ENCODE measurements at regions not wholly inside any gene's neighbourhood (a gene's known extent, or its start where the extent isn't known, plus 50 kb on each side); places are given as distances from the start of the nearest gene placed in this dataset.

DNA sequence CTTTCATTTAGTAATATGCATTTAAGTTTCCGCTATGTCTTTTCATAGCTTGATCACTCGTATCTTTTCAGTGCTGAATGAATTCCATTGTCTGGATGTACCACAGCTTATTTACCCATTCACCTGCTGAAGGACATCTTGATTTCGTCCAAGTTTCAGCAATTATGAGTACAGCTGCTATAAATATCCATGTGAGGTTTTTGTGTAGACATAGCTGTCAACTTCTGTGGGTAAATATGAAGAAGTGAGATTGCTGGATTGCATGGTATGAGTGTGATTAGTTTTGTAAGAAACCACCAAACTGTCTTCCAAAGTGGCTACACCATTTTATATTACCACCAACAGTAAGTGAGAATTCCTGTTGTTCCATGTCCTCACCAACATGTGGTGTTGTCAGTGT lies 79.2 kb upstream of the STMND1 start (continued):
- no peak for TF ChIP-seq ZNF217 (CRISPR knock-in tag; IDR thresholded peaks at IDR 0.05)
- TF ChIP-seq RB1 (IDR thresholded peaks at IDR 0.05; ENCODE audit: low read depth), result no peak
- no peak for TF ChIP-seq PPARD (CRISPR knock-in tag; IDR thresholded peaks at IDR 0.05)

DNA sequence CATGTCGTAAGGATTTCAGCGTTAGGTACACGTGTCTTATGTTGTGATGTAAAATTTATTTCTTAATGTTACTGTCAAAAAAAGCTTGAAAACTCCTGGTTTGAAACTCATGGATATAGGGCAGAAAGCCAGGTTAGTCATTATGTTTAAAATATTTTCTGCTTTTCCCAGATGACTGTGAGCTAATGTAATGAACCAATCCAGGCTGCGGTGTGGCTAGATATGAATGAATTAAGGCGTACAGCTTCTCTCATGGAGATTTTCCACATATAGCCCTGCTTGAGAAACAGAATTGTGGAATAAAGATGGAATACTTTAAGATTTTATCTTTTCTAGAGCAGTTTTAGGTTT lies 80.3 kb upstream of the STMND1 start:
- peaks cover 2 to 12% of the 10 kb centered on the region in 2 experiments; a peak in 3 of 5 replicates for H3K27me3 ChIP-seq (ENCODE audit: control insufficient read depth in 2 of 2, insufficient read depth in 2 of 2, low read length in 2 of 2)
- H4K20me1 ChIP-seq (replicated peaks; ENCODE audit: control insufficient read depth, insufficient read depth, low read length), result no peaks in the 10 kb centered on the region
- no peak overlapping the region for H3K4me2 ChIP-seq (ENCODE audit: insufficient read depth, low read length)
- in situ Hi-C loops (cut with MboI), result no loop called here
- no peaks in the 10 kb centered on the region for H3K9me3 ChIP-seq (replicated peaks; ENCODE audit: control insufficient read depth, insufficient read depth, low read depth, low read length)
- H3K9ac ChIP-seq (ENCODE audit: insufficient read depth in 1 of 2, low read depth in 2 of 2, low read length in 2 of 2), result no peak overlapping the region
- ATAC-seq (no peak), DNase-seq (ENCODE audit: extremely low read depth in 1 of 4, low spot score in 3 of 4) (no peak), FAIRE-seq (no peak)
- 2% methylated on average over 5 of the region's 5 CpGs for WGBS (ENCODE audit: insufficient coverage, low coverage, missing lambda C conversion rate)
- no peak overlapping the region for H2AFZ ChIP-seq (ENCODE audit: low read depth, low read length)
- no peaks in the 10 kb centered on the region for H3K9me1 ChIP-seq (ENCODE audit: control insufficient read depth, insufficient read depth, low read length)
- no peak overlapping the region for H3K4me3 ChIP-seq
- no TSS peak for BruUV-seq (replicated peaks)
- CTCF ChIA-PET (ENCODE audit: low intra/inter-chr PET ratio), result no interaction called here
- POLR2A ChIA-PET, result interaction anchor here (0.7 to 1.1 kb wide), 2 partner anchors 12 to 33 kb away, joined by 3 read pairs; no protein-coding TSS in a partner anchor
- no peaks in the 10 kb centered on the region for H3K79me2 ChIP-seq (ENCODE audit: control insufficient read depth, insufficient read depth, low read length)
- H3K27ac ChIP-seq (ENCODE audit: extremely low read depth, low read depth, low read length), result no peak overlapping the region
- no peaks in the 10 kb centered on the region for H3K4me1 ChIP-seq (replicated peaks in 1 of 2; ENCODE audit: control insufficient read depth in 2 of 2, insufficient read depth in 2 of 2, low read length in 2 of 2)
- intact Hi-C loops (cut with micrococcal nuclease), result no loop called here
- no peaks in the 10 kb centered on the region for H3K36me3 ChIP-seq (ENCODE audit: control insufficient read depth, insufficient read depth, low read length)
- TF ChIP-seq E2F6 (IDR thresholded peaks at IDR 0.05; ENCODE audit: borderline replicate concordance in 1 of 2, extremely low read depth in 1 of 2, insufficient read depth in 1 of 2, insufficient read length in 1 of 2, low read depth in 1 of 2, low read length in 1 of 2, poor library complexity in 1 of 2, severe bottlenecking in 1 of 2), result no peak
- no peak for TF ChIP-seq CREB1 (IDR thresholded peaks at IDR 0.05)
- no peak for TF ChIP-seq CREB1 (CRISPR knock-in tag; IDR thresholded peaks at IDR 0.05)
- TF ChIP-seq ZNF143 (CRISPR knock-in tag; IDR thresholded peaks at IDR 0.05), result no peak
- no peak for TF ChIP-seq PTBP1 (IDR thresholded peaks at IDR 0.05; ENCODE audit: low read depth, low read length)
- TF ChIP-seq ZNF778 (CRISPR knock-in tag; IDR thresholded peaks at IDR 0.05), result no peak
- no peak for TF ChIP-seq JUNB (CRISPR knock-in tag; conservative IDR thresholded peaks at IDR 0.05)
- no peak for TF ChIP-seq E2F4 (CRISPR knock-in tag; IDR thresholded peaks at IDR 0.05; ENCODE audit: low read depth)
- no peak for TF ChIP-seq TSHZ1 (CRISPR knock-in tag; IDR thresholded peaks at IDR 0.05)
- no peak for TF ChIP-seq SRSF1 (IDR thresholded peaks at IDR 0.05; ENCODE audit: low read depth, low read length)
- TF ChIP-seq ZHX1 (conservative IDR thresholded peaks at IDR 0.05; ENCODE audit: low read length), result no peak

Measured in K562 (cell line).